Stimulated activated CD8-positive, alpha-beta memory T cell treated with anti-CD3 and anti-CD28 coated beads, Interleukin-15, amount 100 ng/mL, for 24 hours (primary cell): ENCODE measurements at regions not wholly inside any gene's neighbourhood (a gene's known extent, or its start where the extent isn't known, plus 50 kb on each side); places are given as distances from the start of the nearest gene placed in this dataset.

ENCODE experiments used
- DNase-seq: peaks from one replicate; pipeline ENCODE4 v3.0.0-alpha.2; 2020; ENCODE audit warnings: low read depth

DNA sequence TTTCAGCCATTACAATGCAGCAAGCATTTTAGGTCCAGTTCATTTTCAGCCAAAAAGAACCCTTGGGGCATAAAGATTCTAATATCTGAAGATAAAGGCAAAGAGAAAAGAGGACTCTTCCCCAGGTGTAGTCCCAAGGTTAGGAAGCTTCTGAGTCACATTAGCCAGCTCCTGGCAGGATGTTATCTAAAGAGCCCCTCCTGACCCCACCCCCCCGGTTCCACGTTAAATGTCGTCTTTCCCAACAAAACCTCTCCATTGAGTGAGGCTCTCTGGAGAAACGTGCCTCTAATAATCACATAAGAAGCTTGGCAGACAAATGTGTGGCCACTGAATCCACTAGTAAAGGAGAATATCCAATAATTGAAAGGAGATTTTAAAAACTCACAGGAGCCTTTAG is 267.7 kb downstream of the GALC start:
- no peak for DNase-seq

GRCh38 chr14:87712396-87713090 is 280.4 kb downstream of the GALC start:
- no peak for DNase-seq

DNA sequence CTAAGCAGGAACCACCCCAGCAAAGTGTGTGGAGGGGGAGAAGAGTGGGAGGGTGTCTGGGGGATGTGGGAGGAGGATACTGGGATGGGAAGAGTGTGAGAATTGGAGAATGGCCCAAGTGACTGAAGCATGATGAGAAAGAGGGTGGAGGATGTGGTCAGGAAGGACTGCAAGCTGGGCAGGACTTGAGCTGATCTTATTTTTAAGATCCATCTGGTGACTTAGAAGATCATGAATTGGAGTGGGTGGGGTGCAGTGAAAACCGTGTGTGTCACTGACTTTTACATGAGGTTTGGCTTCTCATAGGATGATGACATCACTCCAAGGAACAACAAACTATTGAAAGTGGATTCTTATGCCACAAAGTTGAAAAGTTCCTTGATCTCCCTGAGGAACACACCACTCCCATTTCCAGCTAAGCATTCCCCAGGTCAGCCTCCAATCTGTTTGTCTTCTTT is 287.5 kb downstream of the GALC start:
- no peak for DNase-seq

GRCh38 chr14:87698481-87698880 is 294.5 kb downstream of the GALC start:
- DNase-seq, result no peak

- DNase-seq, result no peak
Observed at GRCh38 chr14:87696485-87696884, 296.5 kb downstream of the GALC start.

DNA sequence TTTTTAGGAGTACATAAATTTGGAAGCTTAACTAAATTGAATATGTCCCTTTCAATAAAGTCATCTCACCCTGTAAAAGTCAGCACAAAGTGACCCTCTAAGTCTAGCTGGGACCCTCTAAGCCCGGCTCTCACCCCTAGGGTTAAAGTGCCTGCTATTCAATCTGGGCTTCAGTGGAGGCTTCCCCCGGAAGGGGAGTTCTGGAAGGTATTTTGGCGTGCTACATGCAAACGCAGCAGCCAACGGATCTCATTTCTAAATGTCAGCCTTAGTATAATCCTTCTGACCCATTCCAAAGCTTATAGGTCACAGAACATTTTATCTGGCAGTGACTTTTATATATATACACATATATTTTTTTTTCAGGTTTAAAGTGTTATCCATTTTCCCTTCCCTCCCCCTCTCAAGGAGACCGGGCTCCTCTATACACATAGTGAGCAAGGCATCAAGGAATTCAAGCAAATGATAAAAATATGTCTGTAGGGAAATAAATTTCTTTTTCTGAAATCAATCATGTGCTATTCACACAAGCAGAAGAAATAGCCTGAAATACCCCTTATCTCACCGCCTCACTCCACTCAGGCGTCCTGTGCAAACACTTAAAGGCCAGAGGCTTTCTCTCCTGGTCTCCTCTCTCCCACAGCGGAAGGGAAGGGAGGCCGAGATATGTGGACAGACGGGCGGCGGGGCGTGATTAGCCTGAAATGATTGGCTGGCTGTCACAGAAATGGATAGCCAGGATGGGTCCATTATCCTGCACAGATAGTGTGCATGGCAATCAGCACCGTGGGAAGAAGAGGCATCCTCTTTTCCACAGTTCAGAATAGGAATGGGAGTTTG is 301.7 kb downstream of the GALC start:
- no peak for DNase-seq

GRCh38 chr14:87690076-87690613 is 302.8 kb downstream of the GALC start:
- DNase-seq, result no peak

DNA sequence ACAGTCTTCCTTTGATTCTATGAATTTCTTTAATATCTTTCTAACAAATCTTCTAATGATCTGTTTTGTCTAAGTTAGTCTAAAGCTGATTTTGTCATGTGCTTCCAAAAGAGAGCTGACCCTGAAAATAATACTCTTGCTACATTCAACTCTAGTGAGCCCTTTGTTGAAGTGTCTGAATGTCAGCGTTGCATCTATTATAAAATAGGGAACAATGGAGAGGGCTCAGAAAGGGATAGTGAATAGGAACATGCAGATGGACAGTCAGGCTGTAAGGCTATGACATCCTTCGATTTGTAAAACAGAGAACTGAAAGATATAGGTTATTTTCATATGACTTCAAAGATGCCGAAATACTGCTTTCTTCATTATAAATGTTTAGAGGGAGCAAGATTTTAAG is 304.5 kb downstream of the GALC start:
- DNase-seq, result no peak

DNA sequence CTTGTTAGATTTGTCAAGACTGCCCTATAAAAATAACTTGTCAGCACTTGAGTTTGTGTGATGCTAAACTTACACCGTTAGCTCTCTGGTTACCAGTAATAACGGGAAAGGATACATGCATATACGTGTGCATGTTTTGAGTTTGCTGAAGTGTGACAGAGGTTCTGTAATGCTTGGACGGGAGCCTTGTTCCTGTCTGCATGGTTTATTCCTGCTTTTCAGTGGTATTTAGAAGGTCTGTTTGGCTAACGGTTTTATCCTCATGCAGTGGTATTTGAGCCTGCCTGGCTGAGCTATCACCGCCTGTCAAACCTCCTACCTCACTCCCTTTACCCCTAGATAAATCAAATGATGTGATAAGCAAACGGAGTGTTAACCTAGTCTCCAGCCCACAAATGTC is 305.6 kb downstream of the GALC start:
- no peak for DNase-seq

DNA sequence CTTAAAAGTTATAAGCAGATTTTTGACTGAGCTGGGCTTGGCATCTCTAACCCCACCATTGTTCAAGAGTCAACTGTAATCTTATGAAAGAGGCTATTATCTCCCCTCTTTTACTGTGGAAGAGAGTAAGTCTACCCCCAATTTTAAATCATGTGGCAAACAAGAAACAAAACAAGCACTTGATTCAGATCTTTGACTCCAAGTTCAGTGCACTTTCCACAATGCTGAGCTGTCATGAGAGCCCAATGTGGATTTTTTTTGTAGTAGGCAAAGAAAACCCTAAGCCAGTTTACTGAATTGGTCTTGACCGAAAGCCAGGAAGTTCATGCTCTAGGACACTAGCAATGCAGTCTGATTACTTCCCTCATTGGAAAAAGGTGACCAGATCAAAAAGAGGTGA is 306.2 kb downstream of the GALC start:
- DNase-seq, result no peak

GRCh38 chr14:87679866-87680265 is 313.1 kb downstream of the GALC start:
- no peak for DNase-seq

DNA sequence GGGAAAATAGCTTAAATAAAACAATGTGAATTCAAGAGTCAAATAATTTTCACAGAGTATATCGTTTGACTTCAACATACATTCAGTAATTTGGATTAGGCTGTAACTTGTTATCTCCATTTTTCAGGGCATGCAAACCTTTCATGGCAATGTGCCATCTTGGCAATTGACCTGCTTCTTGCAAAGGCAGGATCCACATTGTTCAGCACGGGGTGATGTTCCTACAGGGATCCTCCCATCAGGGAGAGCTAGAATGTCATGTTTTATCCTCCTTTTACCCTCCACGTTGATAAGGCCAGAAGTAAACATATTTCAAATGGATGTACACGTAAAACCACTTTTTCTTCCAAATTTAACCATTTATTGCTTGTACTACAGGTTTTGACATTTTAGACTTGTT is 314.4 kb downstream of the GALC start:
- no peak for DNase-seq

- DNase-seq, result no peak
Observed at GRCh38 chr14:87676814-87677437, 316.1 kb downstream of the GALC start.

DNA sequence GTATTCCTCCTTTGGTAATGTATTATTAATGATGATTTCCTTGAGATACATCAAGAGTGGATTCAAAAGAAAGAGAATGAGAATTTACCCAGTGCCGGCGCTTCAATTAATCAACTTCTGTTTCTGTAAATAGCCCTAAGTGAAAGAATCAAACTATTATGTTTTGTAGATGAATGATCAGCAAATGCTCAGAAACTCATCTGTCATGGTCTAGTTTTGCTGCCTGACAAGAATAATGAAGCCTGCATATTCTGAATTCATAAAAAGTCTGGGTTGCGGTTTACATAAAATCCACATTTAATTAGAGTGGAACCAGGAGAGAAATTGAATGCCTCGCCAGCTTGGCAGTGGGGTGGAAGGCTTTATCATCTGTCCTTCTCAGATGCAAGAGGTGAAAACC is 325.3 kb downstream of the GALC start:
- DNase-seq, result no peak

GRCh38 chr14:87656315-87656714 is 336.7 kb downstream of the GALC start:
- DNase-seq, result no peak

- DNase-seq, result no peak
Observed at GRCh38 chr14:87652278-87652677, 340.7 kb downstream of the GALC start.

GRCh38 chr14:87644689-87645088 is 348.3 kb downstream of the GALC start:
- DNase-seq, result no peak

DNA sequence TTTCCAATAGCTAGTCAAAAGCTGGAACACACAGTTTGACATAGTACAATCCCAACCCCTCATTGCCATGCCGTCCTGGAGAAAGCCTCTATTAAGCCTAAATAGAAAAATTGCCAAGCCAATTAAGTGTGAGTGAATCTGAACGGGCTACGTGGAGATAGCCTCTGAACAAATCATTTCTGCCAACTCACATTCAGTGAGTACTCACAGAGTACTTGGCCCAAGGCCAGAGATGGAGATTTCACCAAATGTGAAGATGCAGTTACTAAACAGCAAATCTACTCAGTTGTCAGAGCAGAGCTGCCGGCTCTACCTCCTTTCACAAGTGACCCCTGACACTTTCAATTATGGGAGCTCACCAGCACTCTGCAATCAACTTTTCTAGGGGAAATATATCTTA is 350.0 kb downstream of the GALC start:
- DNase-seq, result no peak

GRCh38 chr14:87640553-87640952 is 352.4 kb downstream of the GALC start:
- no peak for DNase-seq

GRCh38 chr14:87638196-87638595 is 354.8 kb downstream of the GALC start:
- DNase-seq, result no peak

GRCh38 chr14:87635442-87635841 is 357.5 kb downstream of the GALC start:
- no peak for DNase-seq

- DNase-seq, result no peak
Observed at GRCh38 chr14:87632796-87633195, 360.2 kb downstream of the GALC start.

DNA sequence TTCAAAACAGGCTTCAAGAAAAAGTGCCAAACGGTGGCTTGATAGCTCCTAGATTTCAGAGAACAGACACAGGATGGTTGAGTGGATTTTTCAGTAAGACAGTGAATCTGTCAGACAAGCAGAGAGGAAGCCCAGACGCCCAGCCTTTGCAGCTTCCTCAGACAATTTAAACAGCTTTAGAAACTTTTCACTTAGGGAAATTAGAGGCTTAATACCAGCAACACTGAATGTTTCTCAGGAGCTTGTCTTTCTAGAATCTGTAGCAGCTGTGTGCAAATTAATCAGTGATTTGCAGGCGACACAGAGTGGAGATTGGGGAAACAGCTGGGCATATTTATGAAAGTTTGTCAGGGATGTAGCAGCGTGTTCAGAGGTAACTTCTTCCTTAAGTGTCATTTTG is 362.1 kb downstream of the GALC start:
- DNase-seq, result no peak
